Subcutaneous abdominal adipose tissue (tissue), 5 donors: ENCODE measurements at regions not wholly inside any gene's neighbourhood (a gene's known extent, or its start where the extent isn't known, plus 50 kb on each side); places are given as distances from the start of the nearest gene placed in this dataset.
"Not testable (repeated sequence)": the region's sequence is repeated elsewhere in the genome, so short reads cannot be mapped to it uniquely, and the experiment has no call there.

Experiments used
- H3K27ac ChIP-seq: one replicate; pipeline ENCODE4 v1.7.0; 2013; ENCODE audit warnings: low read depth, mild to moderate bottlenecking, inconsistent platforms, low read length, moderate library complexity
- H3K27me3 ChIP-seq, 5 donors: one replicate each; pipeline ENCODE4 v1.7.0; 2013; ENCODE audit warnings: low read length in 5 of 5, inconsistent platforms in 1 of 5; ENCODE audit not compliant: control insufficient read depth in 5 of 5, insufficient read depth in 4 of 5
- H3K36me3 ChIP-seq, 5 donors: one replicate each; pipeline ENCODE4 v1.7.0; 2013; ENCODE audit warnings: low read length in 5 of 5; ENCODE audit not compliant: control insufficient read depth in 5 of 5, insufficient read depth in 5 of 5
- H3K4me1 ChIP-seq, 5 donors: one replicate each; pipeline ENCODE4 v1.7.0; 2013; ENCODE audit warnings: low read length in 5 of 5, mild to moderate bottlenecking in 3 of 5, moderate library complexity in 1 of 5; ENCODE audit not compliant: control insufficient read depth in 5 of 5, insufficient read depth in 5 of 5
- H3K4me3 ChIP-seq, 5 donors: one replicate each; pipeline ENCODE4 v1.7.0; 2013; ENCODE audit warnings: low read length in 5 of 5, low read depth in 1 of 5
- H3K9ac ChIP-seq, 5 donors: one replicate each; pipeline ENCODE4 v1.7.0; 2013; ENCODE audit warnings: low read length in 5 of 5, mild to moderate bottlenecking in 4 of 5, moderate library complexity in 3 of 5
- H3K9me3 ChIP-seq, 5 donors: one replicate each; pipeline ENCODE4 v1.7.0; 2013; ENCODE audit warnings: low read length in 5 of 5; ENCODE audit not compliant: control insufficient read depth in 5 of 5
- donor health status: healthy.
- donor health status: healthy.
- donor health status: healthy.
- donor health status: healthy.
- donor health status: healthy.

DNA sequence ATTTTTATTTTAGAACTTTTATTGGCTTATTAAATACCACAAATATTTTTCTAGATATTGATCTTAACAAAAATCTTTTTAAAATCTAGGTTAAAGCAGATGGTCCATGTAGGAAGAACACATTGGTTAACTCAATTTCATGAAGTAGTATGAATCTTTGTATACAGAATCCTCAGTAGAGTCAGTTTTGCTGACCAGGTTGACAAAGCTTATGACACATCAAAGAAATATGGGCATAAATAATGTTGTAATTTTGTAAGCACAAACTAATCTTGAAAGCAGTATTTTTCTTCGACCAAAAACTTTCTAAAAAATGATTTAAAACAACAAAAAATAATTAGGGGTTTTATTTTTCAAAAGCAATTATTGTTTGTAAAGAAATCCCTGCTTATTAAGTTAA, 479.3 kb upstream of the PCDH10 start:
- H3K36me3 ChIP-seq: no peaks in the 10 kb centered on the region
- H3K9me3 ChIP-seq: no peaks in the 10 kb centered on the region
- no peak overlapping the region for H3K9ac ChIP-seq
- H3K4me3 ChIP-seq: no peak overlapping the region
- no peak overlapping the region for H3K27ac ChIP-seq
- H3K4me1 ChIP-seq: no peaks in the 10 kb centered on the region
- no peaks in the 10 kb centered on the region for H3K27me3 ChIP-seq

DNA sequence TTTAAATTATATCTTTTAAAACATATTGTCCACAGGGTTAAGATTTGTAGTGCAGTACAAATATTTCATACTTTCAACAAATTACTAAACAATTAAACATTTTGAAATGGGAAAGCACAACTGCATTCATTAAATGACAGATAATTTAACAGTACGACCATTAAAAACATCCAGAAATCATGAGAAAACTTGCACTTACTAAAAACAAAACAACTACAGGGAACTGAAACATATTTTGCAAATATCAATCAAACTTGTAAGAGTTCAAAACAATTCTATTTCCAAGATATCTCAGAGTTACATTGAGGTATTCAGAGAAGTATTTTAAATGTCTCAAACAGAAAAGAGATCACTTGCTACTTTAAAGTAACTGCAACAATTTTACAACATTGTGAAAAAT, 478.5 kb upstream of the PCDH10 start:
- H3K4me3 ChIP-seq: no peak overlapping the region
- H3K27me3 ChIP-seq: no peaks in the 10 kb centered on the region
- no peaks in the 10 kb centered on the region for H3K4me1 ChIP-seq
- no peak overlapping the region for H3K9ac ChIP-seq
- H3K27ac ChIP-seq: no peak overlapping the region
- no peaks in the 10 kb centered on the region for H3K36me3 ChIP-seq
- no peaks in the 10 kb centered on the region for H3K9me3 ChIP-seq

GRCh38 chr4:132683957-132684356, 465.1 kb upstream of the PCDH10 start:
- Histone ChIP-seq H3K27ac (no peak overlapping the region), H3K4me1 (no peaks in the 10 kb centered on the region), H3K4me3 (no peak overlapping the region), H3K9me3 (peaks cover 0 to 9% (median 3%) of the 10 kb centered on the region in 5 donors), H3K36me3 (no peaks in the 10 kb centered on the region), H3K27me3 (no peaks in the 10 kb centered on the region), H3K9ac (no peak overlapping the region)

GRCh38 chr4:132691026-132691425, 458.1 kb upstream of the PCDH10 start:
- Histone ChIP-seq H3K27ac (no peak overlapping the region), H3K4me1 (no peaks in the 10 kb centered on the region), H3K9me3 (peaks cover 0 to 5% (median 2%) of the 10 kb centered on the region in 5 donors)

GRCh38 chr4:132691668-132692067, 457.4 kb upstream of the PCDH10 start:
- Histone ChIP-seq H3K27me3 (no peaks in the 10 kb centered on the region), H3K4me3 (no peak overlapping the region), H3K9me3 (peaks cover 0 to 5% (median 2%) of the 10 kb centered on the region in 5 donors), H3K27ac (no peak overlapping the region), H3K4me1 (no peaks in the 10 kb centered on the region), H3K36me3 (no peaks in the 10 kb centered on the region), H3K9ac (no peak overlapping the region)

More at GRCh38 chr4:132691026-132691425, 458.1 kb upstream of the PCDH10 start:
- no peak overlapping the region for H3K9ac ChIP-seq
- H3K36me3 ChIP-seq: no peaks in the 10 kb centered on the region
- no peaks in the 10 kb centered on the region for H3K27me3 ChIP-seq
- H3K4me3 ChIP-seq: no peak overlapping the region

DNA sequence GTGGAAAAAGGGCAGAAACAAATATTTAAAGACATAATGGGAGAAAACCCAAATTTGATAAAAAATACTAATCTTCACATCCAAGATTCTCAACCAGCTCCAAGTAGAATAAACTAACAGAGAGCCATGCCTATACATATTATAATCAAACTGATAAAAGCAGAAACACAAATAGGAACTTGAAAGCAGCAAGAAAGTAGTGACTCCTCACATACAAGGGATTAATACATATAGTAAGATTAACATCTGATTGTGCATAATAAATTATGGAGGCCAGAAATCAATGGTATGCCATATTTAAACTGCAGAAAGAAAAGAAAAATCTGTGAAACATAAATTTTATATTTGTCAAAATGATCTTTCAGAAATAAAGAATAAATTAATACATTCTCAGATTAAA, 454.3 kb upstream of the PCDH10 start:
- H3K4me3 ChIP-seq: no peak overlapping the region
- H3K9ac ChIP-seq: no peak overlapping the region
- H3K4me1 ChIP-seq: no peaks in the 10 kb centered on the region
- no peak overlapping the region for H3K27ac ChIP-seq
- no peaks in the 10 kb centered on the region for H3K36me3 ChIP-seq
- no peaks in the 10 kb centered on the region for H3K27me3 ChIP-seq
- H3K9me3 ChIP-seq: peaks cover 0 to 5% (median 2%) of the 10 kb centered on the region in 5 donors

GRCh38 chr4:132697505-132697904, 451.6 kb upstream of the PCDH10 start:
- H3K27ac ChIP-seq, H3K4me3 ChIP-seq, H3K9me3 ChIP-seq, H3K4me1 ChIP-seq, H3K9ac ChIP-seq, H3K36me3 ChIP-seq, H3K27me3 ChIP-seq: not testable (repeated sequence)

DNA sequence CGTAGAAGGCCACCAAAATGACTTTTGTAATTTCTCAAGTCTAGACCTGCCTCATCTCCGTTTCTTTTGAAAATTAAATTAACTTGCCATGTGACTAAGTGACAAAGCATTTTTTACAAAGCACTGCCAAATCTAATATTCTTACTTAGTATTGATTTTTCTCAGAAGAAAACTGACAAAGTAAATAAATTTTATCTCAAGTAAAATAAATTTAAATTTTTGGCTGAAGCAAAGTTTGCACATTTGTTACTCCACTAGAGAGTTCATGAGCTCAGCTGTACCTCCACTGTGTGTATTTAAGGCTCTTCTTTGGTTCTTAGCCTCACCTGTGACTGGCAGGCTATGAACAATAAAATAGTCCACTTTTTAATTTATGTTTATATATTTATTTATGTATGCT, 441.1 kb upstream of the PCDH10 start:
- Histone ChIP-seq H3K27ac (no peak overlapping the region), H3K9me3 (no peaks in the 10 kb centered on the region), H3K9ac (no peak overlapping the region), H3K4me1 (no peaks in the 10 kb centered on the region), H3K27me3 (no peaks in the 10 kb centered on the region), H3K4me3 (no peak overlapping the region), H3K36me3 (no peaks in the 10 kb centered on the region)

GRCh38 chr4:132709056-132709455, 440.0 kb upstream of the PCDH10 start:
- Histone ChIP-seq H3K27ac (no peak overlapping the region), H3K9ac (no peak overlapping the region), H3K27me3 (no peaks in the 10 kb centered on the region), H3K4me1 (no peaks in the 10 kb centered on the region), H3K9me3 (no peaks in the 10 kb centered on the region), H3K36me3 (no peaks in the 10 kb centered on the region), H3K4me3 (no peak overlapping the region)

DNA sequence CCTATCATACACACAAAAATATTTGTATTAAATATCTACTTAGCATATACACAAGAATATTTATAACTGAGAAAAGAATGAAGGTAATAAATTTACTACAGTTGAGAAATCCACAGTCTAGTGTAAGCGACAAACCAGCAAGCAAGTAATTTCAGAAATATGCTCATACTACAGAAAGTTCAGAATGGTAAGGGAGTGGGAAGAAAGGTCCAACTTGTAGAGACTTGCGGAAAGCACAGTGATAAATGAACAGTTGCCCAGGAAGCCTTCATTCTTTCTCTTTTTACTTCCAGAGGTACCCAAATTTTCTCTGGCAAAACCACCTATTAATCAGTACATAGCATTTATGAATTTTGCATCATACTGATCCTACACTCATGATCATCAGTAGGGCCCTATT, 438.1 kb upstream of the PCDH10 start:
- no peaks in the 10 kb centered on the region for H3K4me1 ChIP-seq
- H3K27ac ChIP-seq: no peak overlapping the region
- no peaks in the 10 kb centered on the region for H3K9me3 ChIP-seq
- no peak overlapping the region for H3K4me3 ChIP-seq
- no peaks in the 10 kb centered on the region for H3K36me3 ChIP-seq
- H3K27me3 ChIP-seq: no peaks in the 10 kb centered on the region
- no peak overlapping the region for H3K9ac ChIP-seq

DNA sequence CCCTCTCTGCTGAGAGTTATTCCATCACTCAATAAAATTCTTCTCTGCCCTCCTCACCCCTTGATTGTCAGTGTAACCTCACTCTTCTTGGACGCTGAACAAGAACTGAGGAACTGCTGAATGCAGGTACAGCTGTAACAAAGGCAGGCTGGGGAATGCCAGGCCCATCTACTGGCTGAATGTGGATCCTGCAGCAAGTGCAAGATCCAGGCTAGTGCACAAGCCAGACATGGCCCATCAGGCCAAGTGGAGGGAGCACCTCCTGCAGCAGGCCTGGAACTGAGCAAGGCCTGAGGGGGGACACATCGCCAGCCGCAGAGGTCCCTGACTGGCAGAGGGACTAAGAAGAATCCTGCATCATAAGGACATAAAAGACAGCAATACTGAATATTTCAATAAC, 411.8 kb upstream of the PCDH10 start:
- H3K9ac ChIP-seq: no peak overlapping the region
- no peak overlapping the region for H3K4me3 ChIP-seq
- H3K9me3 ChIP-seq: no peaks in the 10 kb centered on the region
- no peaks in the 10 kb centered on the region for H3K4me1 ChIP-seq
- H3K36me3 ChIP-seq: no peaks in the 10 kb centered on the region
- no peak overlapping the region for H3K27ac ChIP-seq
- H3K27me3 ChIP-seq: no peaks in the 10 kb centered on the region
